SK-N-SH (cell line): ENCODE measurements at regions not wholly inside any gene's neighbourhood (a gene's known extent, or its start where the extent isn't known, plus 50 kb on each side); places are given as distances from the start of the nearest gene placed in this dataset.

Experiments
- CTCF ChIA-PET: fragments of 300-600, 350-600 bp; formaldehyde crosslinking; extraction: SDS; loops from one replicate; lab custom pipeline; 2021; lab: Yijun Ruan, JAX
- POLR2A ChIA-PET: fragments of 350-600 bp; sonication (Branson Sonifier 250); formaldehyde crosslinking; extraction: SDS; loops from one replicate; lab custom pipeline; 2020; ENCODE audit warnings: antibody characterized with exemption, inconsistent platforms; lab: Yijun Ruan, JAX
- DNase-seq: peaks from one replicate; pipeline ENCODE4 v3.0.0; 2012
- H2AFZ ChIP-seq: fragments of 200-600 bp; sonication (generic); 2 replicates; pipeline ENCODE4 v1.8.1; 2016; ENCODE audit warnings: antibody characterized with exemption, mild to moderate bottlenecking, low read depth
- H3F3A ChIP-seq: fragments of 200-600 bp; sonication (generic); replicated peaks from 2 replicates; pipeline ENCODE3; 2016; ENCODE audit warnings: antibody characterized with exemption, mild to moderate bottlenecking; ENCODE audit not compliant: insufficient read depth
- H3K27ac ChIP-seq, 2 experiments: fragments of 200-500 bp in 1 of 2; fragments of 200-600 bp in 1 of 2; sonication (Bioruptor generic) in 1 of 2; sonication (generic), shearing (Covaris generic) in 1 of 2; 2 replicates each; pipeline versions ENCODE4 v1.5.1 to v1.6.1; 2014 to 2016; ENCODE audit warnings: low read depth in 2 of 2, inconsistent platforms in 1 of 2, low read length in 1 of 2, mild to moderate bottlenecking in 1 of 2, mixed read lengths in 1 of 2
- H3K27me3 ChIP-seq: fragments of 200-600 bp; sonication (generic), shearing (Covaris generic); 2 replicates; pipeline ENCODE4 v1.6.1; 2016; ENCODE audit warnings: mixed run types; ENCODE audit not compliant: insufficient read depth
- H3K36me3 ChIP-seq, 2 experiments: fragments of 200-500 bp in 1 of 2; fragments of 200-600 bp in 1 of 2; sonication (Bioruptor generic) in 1 of 2; sonication (generic) in 1 of 2; replicated peaks in 1 of 2; 2 replicates each; pipeline versions ENCODE3 to v1.5.1; 2014 to 2016; ENCODE audit warnings: low read length in 1 of 2, mild to moderate bottlenecking in 1 of 2; ENCODE audit not compliant: insufficient read depth in 2 of 2, control insufficient read depth in 1 of 2
- H3K4me1 ChIP-seq, 2 experiments: fragments of 200-500 bp in 1 of 2; fragments of 200-600 bp in 1 of 2; sonication (Bioruptor generic) in 1 of 2; sonication (generic), shearing (Covaris generic) in 1 of 2; 2 replicates each; pipeline versions ENCODE4 v1.5.1 to v1.6.1; 2014 to 2016; ENCODE audit warnings: low read depth in 1 of 2, low read length in 1 of 2, mixed run types in 1 of 2; ENCODE audit not compliant: insufficient read depth in 2 of 2, control insufficient read depth in 1 of 2
- H3K4me2 ChIP-seq: fragments of 200-600 bp; sonication (generic), shearing (Covaris generic); 2 replicates; pipeline ENCODE4 v1.6.1; 2017; ENCODE audit warnings: mixed run types
- H3K4me3 ChIP-seq, 2 experiments: fragments of 200-500 bp in 1 of 2; fragments of 200-600 bp in 1 of 2; sonication (Bioruptor generic) in 1 of 2; sonication (generic), shearing (Covaris generic) in 1 of 2; 2 replicates each; pipeline versions ENCODE4 v1.5.1 to v1.8.1; 2014 to 2016; ENCODE audit warnings: low read depth in 2 of 2, inconsistent platforms in 1 of 2, low read length in 1 of 2, mild to moderate bottlenecking in 1 of 2, mixed read lengths in 1 of 2, moderate library complexity in 1 of 2
- H3K79me2 ChIP-seq: fragments of 200-600 bp; sonication (generic); 2 replicates; pipeline ENCODE4 v1.8.1; 2017; ENCODE audit warnings: mild to moderate bottlenecking; ENCODE audit not compliant: insufficient read depth
- H3K9ac ChIP-seq: fragments of 200-600 bp; sonication (generic); 2 replicates; pipeline ENCODE4 v1.6.1; 2017; ENCODE audit warnings: mixed run types
- H3K9me2 ChIP-seq: fragments of 200-600 bp; sonication (generic); 2 replicates; pipeline ENCODE4 v1.6.1; 2017; ENCODE audit warnings: mixed run types
- H3K9me3 ChIP-seq: fragments of 200-600 bp; sonication (generic); 2 replicates; pipeline ENCODE4 v1.6.1; 2017; ENCODE audit warnings: mixed run types, mild to moderate bottlenecking, moderate library complexity
- H4K20me1 ChIP-seq: fragments of 200-600 bp; sonication (generic); 2 replicates; pipeline ENCODE4 v1.6.1; 2017; ENCODE audit warnings: mild to moderate bottlenecking, mixed run types; ENCODE audit not compliant: insufficient read depth
- FOSL2 ChIP-seq: IDR thresholded peaks from 2 replicates; pipeline ENCODE4 v1.4.0; 2012; ENCODE audit warnings: low read depth, mild to moderate bottlenecking, moderate library complexity, borderline replicate concordance
- FOXJ3 ChIP-seq: sonication (generic); formaldehyde crosslinking; IDR thresholded peaks from 2 replicates; pipeline ENCODE4 v1.5.1; 2020; ENCODE audit warnings: mild to moderate bottlenecking, missing genetic modification reagents
- FOXM1 ChIP-seq: IDR thresholded peaks from 2 replicates; pipeline ENCODE4 v1.4.0; 2012; ENCODE audit warnings: low read depth, mild to moderate bottlenecking
- MEF2A ChIP-seq: IDR thresholded peaks from 2 replicates; pipeline ENCODE4 v1.4.0; 2012; ENCODE audit warnings: low read depth, borderline replicate concordance
- RAD21 ChIP-seq: IDR thresholded peaks from 2 replicates; pipeline ENCODE4 v1.6.1; 2012; ENCODE audit warnings: mild to moderate bottlenecking, low read length
- TAF1 ChIP-seq: IDR thresholded peaks from 2 replicates; pipeline ENCODE4 v1.6.1; 2012; ENCODE audit warnings: low read depth, mild to moderate bottlenecking, low read length, moderate library complexity, borderline replicate concordance
- TEAD4 ChIP-seq: IDR thresholded peaks from 2 replicates; pipeline ENCODE4 v1.4.0; 2012; ENCODE audit warnings: mild to moderate bottlenecking, borderline replicate concordance; ENCODE audit not compliant: insufficient read depth
- YY1 ChIP-seq: IDR thresholded peaks from 2 replicates; pipeline ENCODE4 v1.4.0; 2012; ENCODE audit warnings: low read depth, mild to moderate bottlenecking
- WGBS: methylation state at CpG from one replicate; pipeline ENCODE4 v1.1.6; 2017; ENCODE audit warnings: low lambda C conversion rate; 5-methylcytosine and 5-hydroxymethylcytosine counted together
- TF ChIP-seq, protein P1 (sequence below): IDR thresholded peaks from 2 replicates; pipeline ENCODE4 v1.6.1; 2012; ENCODE audit warnings: mild to moderate bottlenecking, low read depth, low read length, moderate library complexity
- TF ChIP-seq, protein P2 (sequence below): IDR thresholded peaks from 2 replicates; pipeline ENCODE4 v1.4.0; 2012; ENCODE audit warnings: low read depth, borderline replicate concordance

DNA sequence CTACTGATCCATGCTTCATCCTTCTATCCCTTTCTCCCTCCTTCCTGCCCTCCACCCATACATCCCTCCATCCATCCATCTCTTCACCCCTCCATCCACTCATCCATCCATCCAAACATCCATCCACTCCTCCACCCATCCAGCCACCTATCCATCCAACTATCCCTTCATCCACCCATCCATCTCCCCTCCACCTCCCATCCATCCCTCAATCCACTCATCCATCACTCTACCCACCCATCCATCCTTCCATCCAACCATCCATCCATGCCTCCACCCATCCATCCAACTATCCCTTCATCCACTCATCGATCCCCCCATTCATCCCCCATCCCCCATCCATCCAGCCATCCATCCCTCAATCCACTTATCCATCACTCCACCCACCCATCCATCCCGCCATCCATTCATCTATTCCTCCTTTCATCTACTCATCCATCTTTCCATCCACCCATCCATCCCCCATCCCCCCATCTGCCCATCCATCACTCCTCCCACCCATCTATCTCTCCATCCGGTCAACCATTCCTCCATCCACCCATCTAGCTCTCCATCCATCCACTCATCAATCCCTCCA is 132.4 kb upstream of the IQSEC1 start (continued):
- TF ChIP-seq, protein P1, sequence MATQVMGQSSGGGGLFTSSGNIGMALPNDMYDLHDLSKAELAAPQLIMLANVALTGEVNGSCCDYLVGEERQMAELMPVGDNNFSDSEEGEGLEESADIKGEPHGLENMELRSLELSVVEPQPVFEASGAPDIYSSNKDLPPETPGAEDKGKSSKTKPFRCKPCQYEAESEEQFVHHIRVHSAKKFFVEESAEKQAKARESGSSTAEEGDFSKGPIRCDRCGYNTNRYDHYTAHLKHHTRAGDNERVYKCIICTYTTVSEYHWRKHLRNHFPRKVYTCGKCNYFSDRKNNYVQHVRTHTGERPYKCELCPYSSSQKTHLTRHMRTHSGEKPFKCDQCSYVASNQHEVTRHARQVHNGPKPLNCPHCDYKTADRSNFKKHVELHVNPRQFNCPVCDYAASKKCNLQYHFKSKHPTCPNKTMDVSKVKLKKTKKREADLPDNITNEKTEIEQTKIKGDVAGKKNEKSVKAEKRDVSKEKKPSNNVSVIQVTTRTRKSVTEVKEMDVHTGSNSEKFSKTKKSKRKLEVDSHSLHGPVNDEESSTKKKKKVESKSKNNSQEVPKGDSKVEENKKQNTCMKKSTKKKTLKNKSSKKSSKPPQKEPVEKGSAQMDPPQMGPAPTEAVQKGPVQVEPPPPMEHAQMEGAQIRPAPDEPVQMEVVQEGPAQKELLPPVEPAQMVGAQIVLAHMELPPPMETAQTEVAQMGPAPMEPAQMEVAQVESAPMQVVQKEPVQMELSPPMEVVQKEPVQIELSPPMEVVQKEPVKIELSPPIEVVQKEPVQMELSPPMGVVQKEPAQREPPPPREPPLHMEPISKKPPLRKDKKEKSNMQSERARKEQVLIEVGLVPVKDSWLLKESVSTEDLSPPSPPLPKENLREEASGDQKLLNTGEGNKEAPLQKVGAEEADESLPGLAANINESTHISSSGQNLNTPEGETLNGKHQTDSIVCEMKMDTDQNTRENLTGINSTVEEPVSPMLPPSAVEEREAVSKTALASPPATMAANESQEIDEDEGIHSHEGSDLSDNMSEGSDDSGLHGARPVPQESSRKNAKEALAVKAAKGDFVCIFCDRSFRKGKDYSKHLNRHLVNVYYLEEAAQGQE: no peak
- TF ChIP-seq, protein P2, sequence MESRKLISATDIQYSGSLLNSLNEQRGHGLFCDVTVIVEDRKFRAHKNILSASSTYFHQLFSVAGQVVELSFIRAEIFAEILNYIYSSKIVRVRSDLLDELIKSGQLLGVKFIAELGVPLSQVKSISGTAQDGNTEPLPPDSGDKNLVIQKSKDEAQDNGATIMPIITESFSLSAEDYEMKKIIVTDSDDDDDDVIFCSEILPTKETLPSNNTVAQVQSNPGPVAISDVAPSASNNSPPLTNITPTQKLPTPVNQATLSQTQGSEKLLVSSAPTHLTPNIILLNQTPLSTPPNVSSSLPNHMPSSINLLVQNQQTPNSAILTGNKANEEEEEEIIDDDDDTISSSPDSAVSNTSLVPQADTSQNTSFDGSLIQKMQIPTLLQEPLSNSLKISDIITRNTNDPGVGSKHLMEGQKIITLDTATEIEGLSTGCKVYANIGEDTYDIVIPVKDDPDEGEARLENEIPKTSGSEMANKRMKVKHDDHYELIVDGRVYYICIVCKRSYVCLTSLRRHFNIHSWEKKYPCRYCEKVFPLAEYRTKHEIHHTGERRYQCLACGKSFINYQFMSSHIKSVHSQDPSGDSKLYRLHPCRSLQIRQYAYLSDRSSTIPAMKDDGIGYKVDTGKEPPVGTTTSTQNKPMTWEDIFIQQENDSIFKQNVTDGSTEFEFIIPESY: no peak
- TF ChIP-seq MEF2A: no peak
- no peak for TF ChIP-seq RAD21
- no peak for TF ChIP-seq TEAD4
- TF ChIP-seq FOXM1: no peak
- no peak for TF ChIP-seq FOSL2
- TF ChIP-seq FOXJ3 (CRISPR knock-in tag): no peak
- TF ChIP-seq TAF1: no peak
- TF ChIP-seq, all 33 proteins: peak for 0

DNA sequence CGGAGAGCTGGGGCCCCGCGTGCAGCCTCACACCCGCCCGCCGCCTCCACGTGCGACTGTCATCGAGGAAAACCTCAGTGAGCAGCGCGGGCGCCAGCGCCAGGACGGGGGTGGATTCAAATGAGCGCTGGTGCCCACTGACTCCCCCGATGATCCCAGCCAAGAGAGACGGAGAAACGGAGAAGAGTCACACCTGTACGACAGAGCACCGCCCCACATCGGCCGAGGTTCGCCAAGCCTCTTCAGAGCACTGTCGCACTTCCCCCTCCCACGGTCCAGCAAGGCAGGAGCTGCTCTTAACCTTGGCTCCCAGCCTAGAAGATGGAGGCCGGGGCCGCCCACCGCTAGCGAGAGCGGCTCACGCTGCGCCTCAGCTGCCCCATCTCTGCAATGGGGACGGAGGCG is 130.9 kb upstream of the IQSEC1 start:
- no peak overlapping the region for H3K9ac ChIP-seq
- ChIA-PET CTCF (no interaction called here), POLR2A (no interaction called here)
- 87% methylated on average over 34 of the region's 34 CpGs for WGBS
- peaks cover 0 to 3% of the 10 kb centered on the region in 2 experiments; a peak in 1 of 4 replicates for H3K4me1 ChIP-seq
- no peak overlapping the region for H3K4me3 ChIP-seq
- no peak for TF ChIP-seq YY1
- H3K36me3 ChIP-seq: no peaks in the 10 kb centered on the region
- H2AFZ ChIP-seq: no peak overlapping the region
- H3K9me2 ChIP-seq: no peaks in the 10 kb centered on the region
- DNase-seq: no peak
- no peak overlapping the region for H3K27ac ChIP-seq
- no peaks in the 10 kb centered on the region for H3K9me3 ChIP-seq
- H3F3A ChIP-seq: no peaks in the 10 kb centered on the region
- no peak overlapping the region for H3K4me2 ChIP-seq
- H3K27me3 ChIP-seq: no peaks in the 10 kb centered on the region; the same call in 1 of the 2 replicates
- no peaks in the 10 kb centered on the region for H3K79me2 ChIP-seq
- no peaks in the 10 kb centered on the region for H4K20me1 ChIP-seq
